ENCODE measurements at regions not wholly inside any gene's neighbourhood (a gene's known extent, or its start where the extent isn't known, plus 50 kb on each side); places are given as distances from the start of the nearest gene placed in this dataset.
"Not testable (repeated sequence)": the region's sequence is repeated elsewhere in the genome, so short reads cannot be mapped to it uniquely, and the experiment has no call there.

DNA sequence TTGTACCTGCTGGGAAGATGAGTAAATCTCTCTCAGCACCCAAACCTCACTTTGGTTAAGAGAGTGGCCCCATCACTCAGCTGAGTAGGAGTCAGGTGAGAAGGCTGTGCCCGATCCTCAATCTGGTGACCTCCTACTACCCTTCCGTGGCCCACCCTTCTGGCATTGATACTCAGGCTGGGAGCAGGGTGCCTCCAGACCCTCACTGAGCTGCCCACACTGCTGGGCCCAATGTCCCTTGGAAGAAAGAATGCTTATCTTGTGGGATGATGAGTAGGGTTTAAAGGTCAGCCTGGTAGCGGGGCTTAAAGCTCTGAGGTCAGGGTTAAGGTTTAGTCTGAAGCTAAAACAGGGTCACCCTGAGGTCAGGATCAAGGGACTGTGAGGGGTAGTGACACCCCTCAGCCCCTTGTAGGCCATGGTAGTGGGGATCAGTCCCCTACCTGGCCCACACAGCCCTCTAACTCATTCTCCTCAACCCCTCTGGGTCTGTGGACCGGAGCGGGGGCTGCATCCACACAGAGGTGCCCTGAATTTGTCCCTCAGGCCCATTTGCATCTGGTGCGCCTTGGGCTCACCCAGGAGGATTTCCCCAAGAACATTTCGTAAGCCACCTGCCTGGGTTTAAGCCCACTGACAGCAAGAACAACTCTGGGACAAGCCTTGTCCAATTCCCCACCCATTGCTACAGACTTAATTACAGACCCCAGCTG is 123.8 kb downstream of the CYP26B1 start:
- H3K36me3 ChIP-seq (ENCODE audit: control insufficient read depth, insufficient read depth, low read length): no peaks in the 10 kb centered on the region
- 96% methylated on average over 6 of the region's 7 CpGs for WGBS (ENCODE audit: insufficient coverage)
- H3K4me3 ChIP-seq (ENCODE audit: low read depth, low read length): no peak overlapping the region
- no peaks in the 10 kb centered on the region for H3K27me3 ChIP-seq (ENCODE audit: control insufficient read depth, insufficient read depth, low read length)
- H3K4me1 ChIP-seq (ENCODE audit: control insufficient read depth, insufficient read depth, low read length): no peaks in the 10 kb centered on the region
- no peak for DNase-seq (ENCODE audit: low read depth in 4 of 6, low spot score in 6 of 6)
- no peaks in the 10 kb centered on the region for H3K9me3 ChIP-seq (ENCODE audit: control insufficient read depth, insufficient read depth, low read length)
- H3K27ac ChIP-seq (ENCODE audit: low read depth, low read length): no peak overlapping the region

DNA sequence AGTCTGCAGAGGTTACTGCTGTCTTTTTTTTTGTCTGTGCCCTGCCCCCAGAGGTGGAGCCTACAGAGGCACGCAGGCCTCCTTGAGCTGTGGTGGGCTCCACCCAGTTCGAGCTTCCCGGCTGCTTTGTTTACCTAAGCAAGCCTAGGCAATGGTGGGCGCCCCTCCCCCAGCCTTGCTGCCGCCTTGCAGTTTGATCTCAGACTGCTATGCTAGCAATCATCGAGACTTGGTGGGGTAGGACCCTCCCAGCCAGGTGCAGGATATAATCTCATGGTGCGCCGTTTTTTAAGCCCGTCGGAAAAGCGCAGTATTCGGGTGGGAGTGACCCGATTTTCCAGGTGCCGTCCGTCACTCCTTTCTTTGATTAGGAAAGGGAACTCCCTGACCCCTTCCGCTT is 126.3 kb downstream of the CYP26B1 start:
- H3K27me3 ChIP-seq (ENCODE audit: control insufficient read depth, insufficient read depth, low read length); DNase-seq (ENCODE audit: low read depth in 4 of 6, low spot score in 6 of 6): not testable (repeated sequence)
- 90% methylated on average over 13 of the region's 16 CpGs for WGBS (ENCODE audit: insufficient coverage)

DNA sequence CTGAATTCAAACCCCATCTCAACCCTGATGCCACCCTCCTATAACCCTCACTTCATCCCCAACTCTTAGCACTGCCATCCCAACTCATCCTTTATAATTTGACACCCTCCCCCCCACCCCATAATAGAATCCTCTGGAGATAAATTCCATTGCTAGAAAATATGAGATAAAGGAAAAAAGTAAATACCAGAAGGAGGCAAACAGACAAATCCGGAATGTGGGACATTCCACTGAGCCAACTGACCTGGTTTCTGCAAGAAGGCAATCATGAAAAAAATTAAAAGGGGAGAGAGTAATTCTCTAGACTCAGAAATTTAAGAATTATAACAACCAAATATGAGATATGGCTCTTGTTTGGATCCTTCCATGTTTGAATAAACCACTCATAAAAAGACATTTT is 132.4 kb downstream of the CYP26B1 start:
- Histone ChIP-seq H3K27me3 (ENCODE audit: control insufficient read depth, insufficient read depth, low read length) (no peaks in the 10 kb centered on the region), H3K4me1 (ENCODE audit: control insufficient read depth, insufficient read depth, low read length) (no peaks in the 10 kb centered on the region), H3K4me3 (ENCODE audit: low read depth, low read length) (no peak overlapping the region), H3K36me3 (ENCODE audit: control insufficient read depth, insufficient read depth, low read length) (no peaks in the 10 kb centered on the region), H3K27ac (ENCODE audit: low read depth, low read length) (no peak overlapping the region), H3K9me3 (ENCODE audit: control insufficient read depth, insufficient read depth, low read length) (no peaks in the 10 kb centered on the region)
- no peak for DNase-seq (ENCODE audit: low read depth in 4 of 6, low spot score in 6 of 6)
- no CpG with 5 or more reads among the region's 1 CpG for WGBS (ENCODE audit: insufficient coverage)

More for the DNA sequence above, 126.3 kb downstream of the CYP26B1 start:
- H3K36me3 ChIP-seq (ENCODE audit: control insufficient read depth, insufficient read depth, low read length); H3K27ac ChIP-seq (ENCODE audit: low read depth, low read length); H3K4me1 ChIP-seq (ENCODE audit: control insufficient read depth, insufficient read depth, low read length); H3K9me3 ChIP-seq (ENCODE audit: control insufficient read depth, insufficient read depth, low read length); H3K4me3 ChIP-seq (ENCODE audit: low read depth, low read length): not testable (repeated sequence)

DNA sequence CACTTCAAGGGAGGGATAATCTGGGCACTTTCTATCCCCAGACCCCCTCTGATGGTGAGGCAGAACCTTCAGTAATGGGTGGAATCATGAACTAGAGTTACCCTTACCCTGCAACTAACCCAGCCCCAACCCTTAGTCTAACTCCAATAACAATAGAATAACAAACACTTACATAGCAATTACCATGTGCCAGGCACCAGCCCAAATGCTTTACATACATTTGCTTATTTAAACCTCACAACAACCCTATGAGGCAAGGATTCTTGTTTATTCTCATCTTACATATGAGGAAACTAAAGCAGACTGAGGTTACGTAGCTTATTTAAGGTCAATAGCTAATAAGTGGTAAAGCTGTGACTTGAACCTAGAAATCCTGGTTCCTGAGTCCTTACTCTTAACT is 132.8 kb downstream of the CYP26B1 start:
- H3K27ac ChIP-seq (ENCODE audit: low read depth, low read length): no peak overlapping the region
- no peak for DNase-seq (ENCODE audit: low read depth in 4 of 6, low spot score in 6 of 6)
- WGBS (ENCODE audit: insufficient coverage): no CpG with 5 or more reads among the region's 1 CpG
- no peak overlapping the region for H3K4me3 ChIP-seq (ENCODE audit: low read depth, low read length)
- no peaks in the 10 kb centered on the region for H3K4me1 ChIP-seq (ENCODE audit: control insufficient read depth, insufficient read depth, low read length)
- no peaks in the 10 kb centered on the region for H3K27me3 ChIP-seq (ENCODE audit: control insufficient read depth, insufficient read depth, low read length)
- no peaks in the 10 kb centered on the region for H3K36me3 ChIP-seq (ENCODE audit: control insufficient read depth, insufficient read depth, low read length)
- no peaks in the 10 kb centered on the region for H3K9me3 ChIP-seq (ENCODE audit: control insufficient read depth, insufficient read depth, low read length)

DNA sequence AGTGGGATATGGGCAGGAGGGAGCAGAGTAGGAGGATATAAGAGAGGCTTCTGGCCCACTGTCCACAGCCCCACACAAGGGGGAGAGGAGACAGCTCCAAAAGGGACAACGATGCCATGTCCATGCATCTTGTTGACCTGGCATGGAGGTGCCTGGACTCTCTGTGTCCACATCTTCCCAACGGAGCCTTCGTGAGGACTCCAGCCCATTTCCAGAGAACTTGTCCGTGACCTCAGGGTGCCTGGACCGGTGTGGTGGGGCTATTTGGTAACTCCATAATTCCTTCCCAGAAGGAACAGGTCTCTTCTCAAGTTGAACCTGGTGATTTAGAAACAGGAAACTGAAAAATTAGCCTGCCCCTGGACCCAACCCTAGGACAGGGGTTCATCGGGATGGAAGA is 133.9 kb downstream of the CYP26B1 start:
- Histone ChIP-seq H3K4me3 (ENCODE audit: low read depth, low read length) (no peak overlapping the region), H3K27ac (ENCODE audit: low read depth, low read length) (no peak overlapping the region), H3K36me3 (ENCODE audit: control insufficient read depth, insufficient read depth, low read length) (no peaks in the 10 kb centered on the region), H3K4me1 (ENCODE audit: control insufficient read depth, insufficient read depth, low read length) (no peaks in the 10 kb centered on the region), H3K9me3 (ENCODE audit: control insufficient read depth, insufficient read depth, low read length) (no peaks in the 10 kb centered on the region), H3K27me3 (ENCODE audit: control insufficient read depth, insufficient read depth, low read length) (no peaks in the 10 kb centered on the region)
- DNase-seq (ENCODE audit: low read depth in 4 of 6, low spot score in 6 of 6): no peak
- WGBS (ENCODE audit: insufficient coverage): 90% methylated on average over 2 of the region's 6 CpGs

DNA sequence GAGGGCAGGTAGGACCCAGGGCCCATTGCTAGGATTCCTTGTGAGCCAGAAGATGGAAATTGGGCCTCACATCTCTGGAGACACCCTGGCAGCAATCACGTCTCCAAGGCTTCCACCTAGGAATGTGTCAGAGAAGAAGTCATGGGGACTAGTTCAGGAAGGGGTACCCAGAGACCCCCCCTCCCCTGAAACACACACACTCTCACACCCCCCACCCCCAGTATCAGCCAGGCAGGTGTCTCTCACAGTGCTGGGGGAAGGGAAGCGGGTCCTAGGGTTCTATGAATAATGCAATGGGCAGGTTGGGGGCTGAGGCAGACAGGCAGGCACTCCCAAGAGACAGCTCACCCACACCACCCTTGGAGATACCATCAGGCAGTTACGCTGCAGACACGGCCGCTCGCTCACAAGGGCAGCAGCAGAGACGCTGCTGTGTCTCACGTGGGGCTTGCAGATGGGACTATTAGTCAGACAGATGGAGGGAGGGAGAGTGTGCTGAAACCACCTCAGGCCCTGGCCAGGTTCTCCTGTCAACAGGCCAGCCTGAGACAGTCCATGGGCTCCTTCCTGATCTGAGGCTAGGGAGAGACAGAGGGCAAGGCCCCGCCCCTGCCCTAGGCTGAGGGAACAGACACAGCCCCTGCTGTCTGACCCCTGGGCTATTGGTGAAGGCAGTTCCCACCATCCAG is 134.6 kb downstream of the CYP26B1 start:
- Histone ChIP-seq H3K36me3 (ENCODE audit: control insufficient read depth, insufficient read depth, low read length) (no peaks in the 10 kb centered on the region), H3K4me1 (ENCODE audit: control insufficient read depth, insufficient read depth, low read length) (no peaks in the 10 kb centered on the region), H3K27me3 (ENCODE audit: control insufficient read depth, insufficient read depth, low read length) (no peaks in the 10 kb centered on the region), H3K4me3 (ENCODE audit: low read depth, low read length) (no peak overlapping the region), H3K27ac (ENCODE audit: low read depth, low read length) (no peak overlapping the region), H3K9me3 (ENCODE audit: control insufficient read depth, insufficient read depth, low read length) (no peaks in the 10 kb centered on the region)
- WGBS (ENCODE audit: insufficient coverage): 60% methylated on average over 4 of the region's 9 CpGs
- no peak for DNase-seq (ENCODE audit: low read depth in 4 of 6, low spot score in 6 of 6)

DNA sequence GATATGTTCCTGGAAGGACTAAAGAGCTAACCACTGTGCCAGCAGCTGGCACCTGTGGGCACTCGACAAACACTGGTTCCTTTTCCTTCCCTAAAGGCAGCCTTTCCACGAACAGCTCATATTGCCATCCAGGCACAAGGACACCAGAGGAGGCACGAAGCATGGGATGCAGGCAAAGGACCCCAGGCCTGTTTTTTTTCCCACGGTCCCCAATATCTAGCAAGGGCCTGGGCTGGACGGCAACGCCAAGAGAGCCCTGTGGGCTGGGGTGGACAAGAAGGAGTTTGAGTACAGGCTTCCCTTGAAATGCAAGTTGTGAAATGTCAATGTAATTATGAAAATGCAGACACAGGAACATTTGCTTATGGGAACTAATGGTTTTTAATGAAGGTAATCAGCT is 135.9 kb downstream of the CYP26B1 start:
- Histone ChIP-seq H3K4me3 (ENCODE audit: low read depth, low read length) (no peak overlapping the region), H3K36me3 (ENCODE audit: control insufficient read depth, insufficient read depth, low read length) (no peaks in the 10 kb centered on the region), H3K4me1 (ENCODE audit: control insufficient read depth, insufficient read depth, low read length) (no peaks in the 10 kb centered on the region), H3K9me3 (ENCODE audit: control insufficient read depth, insufficient read depth, low read length) (no peaks in the 10 kb centered on the region), H3K27me3 (ENCODE audit: control insufficient read depth, insufficient read depth, low read length) (no peaks in the 10 kb centered on the region), H3K27ac (ENCODE audit: low read depth, low read length) (no peak overlapping the region)
- WGBS (ENCODE audit: insufficient coverage): 96% methylated on average over 3 of the region's 6 CpGs
- DNase-seq (ENCODE audit: low read depth in 4 of 6, low spot score in 6 of 6): no peak

DNA sequence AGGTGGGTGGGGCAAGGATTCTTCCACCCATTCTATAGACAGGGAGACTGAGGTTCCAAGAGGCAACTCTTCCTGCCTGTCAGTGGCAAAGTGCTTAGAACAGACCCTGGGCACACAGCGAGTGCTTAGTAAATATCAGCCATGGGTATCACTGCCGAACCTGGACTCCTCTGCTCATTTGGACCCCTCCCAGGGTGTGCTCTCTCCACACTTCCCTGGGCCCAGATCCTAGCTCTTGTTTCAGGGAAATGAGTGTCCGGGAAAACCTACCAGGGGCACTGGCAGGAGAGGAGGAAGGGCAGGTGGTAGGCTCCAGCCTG is 136.3 kb downstream of the CYP26B1 start:
- Histone ChIP-seq H3K4me1 (ENCODE audit: control insufficient read depth, insufficient read depth, low read length) (no peaks in the 10 kb centered on the region), H3K27me3 (ENCODE audit: control insufficient read depth, insufficient read depth, low read length) (no peaks in the 10 kb centered on the region), H3K4me3 (ENCODE audit: low read depth, low read length) (no peak overlapping the region), H3K36me3 (ENCODE audit: control insufficient read depth, insufficient read depth, low read length) (no peaks in the 10 kb centered on the region), H3K27ac (ENCODE audit: low read depth, low read length) (no peak overlapping the region), H3K9me3 (ENCODE audit: control insufficient read depth, insufficient read depth, low read length) (no peaks in the 10 kb centered on the region)
- no peak for DNase-seq (ENCODE audit: low read depth in 4 of 6, low spot score in 6 of 6)
- 93% methylated on average over 3 of the region's 3 CpGs for WGBS (ENCODE audit: insufficient coverage)

DNA sequence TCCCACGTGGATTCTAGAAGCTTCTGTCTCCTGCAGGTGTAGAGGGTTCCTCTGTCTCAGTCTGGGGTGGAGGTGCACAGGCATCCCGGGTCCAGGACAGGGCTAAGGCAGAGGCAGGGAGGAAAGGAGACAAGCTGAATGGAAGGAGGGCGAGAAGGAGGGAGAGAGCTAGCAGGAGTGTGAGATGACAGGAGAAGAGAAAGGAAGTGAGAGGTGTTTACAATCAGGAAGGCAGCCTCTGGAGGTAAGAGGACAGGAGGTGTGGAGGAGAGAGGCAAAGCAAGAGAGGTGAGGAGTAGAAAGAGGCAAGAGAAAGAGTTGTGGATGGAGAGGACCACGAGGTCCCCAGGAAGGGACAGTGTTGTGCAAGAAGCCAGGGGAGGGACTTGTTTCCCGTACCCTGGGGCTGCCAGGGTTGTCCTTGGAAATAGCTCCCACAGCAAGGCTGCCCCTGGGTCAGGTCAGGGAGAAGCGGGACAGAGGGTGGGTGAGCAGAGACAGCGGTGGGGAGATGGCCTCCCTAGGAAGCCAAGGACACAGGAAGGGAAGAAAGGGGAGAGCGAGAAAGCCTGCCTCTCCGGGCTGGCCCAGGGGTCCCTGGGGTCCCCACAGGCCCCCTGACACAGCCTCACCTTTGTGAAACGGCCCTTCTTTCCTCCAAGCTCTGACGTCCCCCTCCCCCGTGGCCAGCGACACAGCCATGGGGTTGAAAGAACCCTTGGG is 136.9 kb downstream of the CYP26B1 start:
- Histone ChIP-seq H3K27ac (ENCODE audit: low read depth, low read length) (no peak overlapping the region), H3K9me3 (ENCODE audit: control insufficient read depth, insufficient read depth, low read length) (no peaks in the 10 kb centered on the region), H3K4me1 (ENCODE audit: control insufficient read depth, insufficient read depth, low read length) (no peaks in the 10 kb centered on the region), H3K36me3 (ENCODE audit: control insufficient read depth, insufficient read depth, low read length) (no peaks in the 10 kb centered on the region), H3K4me3 (ENCODE audit: low read depth, low read length) (no peak overlapping the region), H3K27me3 (ENCODE audit: control insufficient read depth, insufficient read depth, low read length) (no peaks in the 10 kb centered on the region)
- DNase-seq (ENCODE audit: low read depth in 4 of 6, low spot score in 6 of 6): no peak
- 77% methylated on average over 8 of the region's 13 CpGs for WGBS (ENCODE audit: insufficient coverage)

DNA sequence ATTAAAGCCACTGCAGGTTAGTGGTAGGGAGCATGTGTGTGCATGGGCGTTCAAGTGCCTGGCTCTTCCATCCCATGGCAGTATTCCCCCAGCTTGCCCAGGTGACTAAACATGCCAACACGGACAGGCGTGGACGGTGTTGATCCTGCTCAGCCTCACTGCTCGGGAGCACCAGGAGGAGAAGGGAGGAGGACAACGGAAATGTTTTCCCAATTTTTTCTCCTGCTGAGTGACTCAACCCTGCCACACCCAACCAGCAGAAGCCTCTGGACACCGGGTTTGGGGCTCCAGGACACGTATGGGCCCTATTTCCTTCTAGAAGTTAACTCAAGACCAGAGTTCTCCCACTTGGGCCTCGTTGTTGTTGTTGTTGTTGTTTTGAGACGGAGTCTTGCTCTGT is 139.1 kb downstream of the CYP26B1 start:
- H3K27ac ChIP-seq (ENCODE audit: low read depth, low read length): no peak overlapping the region
- 95% methylated on average over 9 of the region's 10 CpGs for WGBS (ENCODE audit: insufficient coverage)
- H3K4me3 ChIP-seq (ENCODE audit: low read depth, low read length): no peak overlapping the region
- H3K36me3 ChIP-seq (ENCODE audit: control insufficient read depth, insufficient read depth, low read length): no peaks in the 10 kb centered on the region
- H3K4me1 ChIP-seq (ENCODE audit: control insufficient read depth, insufficient read depth, low read length): no peaks in the 10 kb centered on the region
- no peaks in the 10 kb centered on the region for H3K9me3 ChIP-seq (ENCODE audit: control insufficient read depth, insufficient read depth, low read length)
- no peak for DNase-seq (ENCODE audit: low read depth in 4 of 6, low spot score in 6 of 6)
- H3K27me3 ChIP-seq (ENCODE audit: control insufficient read depth, insufficient read depth, low read length): no peaks in the 10 kb centered on the region
